Fibroblast of mammary gland (primary cell): ENCODE measurements at regions not wholly inside any gene's neighbourhood (a gene's known extent, or its start where the extent isn't known, plus 50 kb on each side); places are given as distances from the start of the nearest gene placed in this dataset.
"Not testable (repeated sequence)": the region's sequence is repeated elsewhere in the genome, so short reads cannot be mapped to it uniquely, and the experiment has no call there.

Experiments used
- DNase-seq: peaks from one replicate; pipeline ENCODE4 v3.0.0-alpha.2; 2010; ENCODE audit warnings: low read depth
- H3K4me3 ChIP-seq: 2 replicates; pipeline ENCODE4 v1.5.1; 2011; ENCODE audit warnings: low read depth, mild to moderate bottlenecking, low read length, moderate library complexity; ENCODE audit not compliant: control insufficient read depth
- CTCF ChIP-seq: conservative IDR thresholded peaks from 2 replicates; pipeline ENCODE4 v1.5.1; 2011; ENCODE audit warnings: low read depth, low read length, inconsistent platforms; ENCODE audit not compliant: control insufficient read depth, insufficient read depth

DNA sequence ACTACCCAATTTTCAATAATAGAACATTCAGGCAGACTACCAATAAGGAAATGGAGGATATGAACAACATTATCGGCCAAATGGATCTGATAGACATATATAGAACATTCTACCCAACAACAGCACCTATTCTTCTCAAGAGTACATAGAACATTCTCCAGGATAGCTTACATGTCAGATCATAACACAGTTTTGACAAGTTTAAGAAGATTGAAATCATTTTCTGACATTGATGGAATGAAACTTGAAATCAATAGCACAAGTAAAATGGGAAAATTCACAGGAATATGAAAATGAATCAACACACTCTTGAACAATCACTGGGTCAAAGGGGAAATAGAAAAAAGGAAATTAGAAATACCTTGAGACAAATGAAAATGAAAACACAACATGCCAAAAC, 94.6 kb upstream of the MEGF10 start:
- TF ChIP-seq CTCF: no peak
- no peak overlapping the region for H3K4me3 ChIP-seq
- no peak for DNase-seq

- not testable (repeated sequence) for H3K4me3 ChIP-seq, DNase-seq
Measured at GRCh38 chr5:127197402-127198167, 93.0 kb upstream of the MEGF10 start.

DNA sequence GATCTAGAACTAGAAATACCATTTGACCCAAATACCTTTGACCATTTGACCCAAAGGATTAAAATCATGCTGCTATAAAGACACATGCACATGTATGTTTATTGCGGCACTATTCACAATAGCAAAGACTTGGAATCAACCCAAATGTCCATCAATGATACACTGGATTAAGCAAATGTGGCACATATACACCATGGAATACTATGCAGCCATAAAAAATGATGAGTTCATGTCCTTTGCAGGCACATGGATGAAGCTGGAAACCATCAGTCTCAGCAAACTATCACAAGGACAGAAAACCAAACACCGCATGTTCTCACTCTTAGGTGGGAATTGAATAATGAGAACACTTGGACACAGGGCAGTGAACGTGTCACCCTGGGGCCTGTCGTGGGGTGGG, 87.9 kb upstream of the MEGF10 start:
- H3K4me3 ChIP-seq, DNase-seq: not testable (repeated sequence)

DNA sequence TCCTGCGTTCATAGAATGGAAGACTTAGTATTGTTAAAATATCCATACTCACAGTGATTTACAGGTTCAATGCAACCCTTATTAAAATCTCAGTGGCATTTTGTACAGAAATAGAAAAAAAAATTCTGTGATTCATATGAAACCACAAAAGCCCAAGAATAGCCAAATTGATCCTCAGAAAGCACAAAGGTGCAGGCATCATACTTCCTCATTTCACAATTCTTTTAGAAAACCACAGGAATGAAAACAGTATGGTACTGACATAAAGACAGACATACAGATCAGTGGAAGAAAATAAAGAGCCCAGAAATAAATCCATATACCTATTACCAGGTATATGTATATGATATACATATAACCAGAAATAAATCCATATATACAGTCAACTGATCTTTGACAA, 86.8 kb upstream of the MEGF10 start:
- TF ChIP-seq CTCF: no peak
- DNase-seq: peak; percentile 86
- no peak overlapping the region for H3K4me3 ChIP-seq

DNA sequence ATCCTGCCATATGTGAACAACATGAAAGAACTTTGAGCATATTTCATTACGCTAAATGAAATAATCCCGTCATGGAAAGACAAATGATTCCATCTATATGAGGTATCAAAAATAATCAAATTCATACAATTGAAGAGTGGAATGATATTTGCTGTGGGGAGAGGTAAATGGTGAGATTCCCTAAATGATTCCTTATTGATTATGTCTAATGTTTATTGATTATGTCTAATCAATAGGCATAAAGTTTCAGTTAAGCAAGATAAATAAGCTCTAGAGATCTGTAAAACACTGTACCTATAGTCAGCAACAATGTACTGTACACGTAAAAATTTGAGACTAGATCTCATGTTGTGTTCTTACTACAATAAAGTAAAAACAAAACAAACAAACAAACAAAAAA, 85.4 kb upstream of the MEGF10 start:
- TF ChIP-seq CTCF: no peak
- no peak for DNase-seq
- no peak overlapping the region for H3K4me3 ChIP-seq

DNA sequence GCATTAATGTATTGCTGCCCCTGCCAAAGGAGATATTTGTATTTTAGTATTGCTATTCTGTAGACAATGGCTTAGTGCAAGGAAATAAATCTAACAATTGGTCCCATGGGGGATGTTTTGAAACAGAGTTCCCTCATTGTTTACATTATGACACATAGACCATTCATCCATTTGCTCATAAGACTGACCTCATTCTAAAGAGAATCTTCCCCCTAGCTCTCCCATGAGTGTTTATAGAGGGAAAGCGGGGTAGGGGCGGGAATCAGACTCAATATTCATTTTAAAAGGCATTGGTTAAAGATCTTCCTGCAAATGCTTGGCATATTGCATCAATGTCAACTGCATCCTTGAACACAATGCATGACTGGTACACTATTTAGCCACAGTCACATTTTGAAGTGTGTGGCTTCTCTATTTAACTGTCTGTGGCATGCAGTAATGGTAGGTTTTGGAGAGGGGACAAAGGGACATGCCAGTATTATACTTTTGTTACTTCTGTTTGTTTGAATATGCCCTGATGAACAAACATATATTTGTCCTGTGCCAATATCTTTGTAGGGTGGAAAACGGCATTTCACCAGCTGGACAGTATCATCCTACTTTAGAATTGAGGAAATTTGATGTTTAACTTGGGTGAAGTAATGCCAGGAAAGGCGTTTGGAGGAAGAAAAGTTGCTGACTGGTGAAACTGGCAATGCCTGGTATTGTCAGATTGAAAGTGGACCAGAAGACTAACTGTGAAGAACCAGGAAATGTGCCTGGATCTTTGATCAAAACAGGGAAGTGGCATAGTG, 84.1 kb upstream of the MEGF10 start:
- peak; percentile 97 for DNase-seq
- TF ChIP-seq CTCF: no peak
- no peak overlapping the region for H3K4me3 ChIP-seq

GRCh38 chr5:127210042-127210441, 80.6 kb upstream of the MEGF10 start:
- peak; percentile 52 for DNase-seq

More at GRCh38 chr5:127210042-127210441, 80.6 kb upstream of the MEGF10 start:
- TF ChIP-seq CTCF: no peak
- no peak overlapping the region for H3K4me3 ChIP-seq
